KMS-11 (cell line): ENCODE measurements at regions not wholly inside any gene's neighbourhood (a gene's known extent, or its start where the extent isn't known, plus 50 kb on each side); places are given as distances from the start of the nearest gene placed in this dataset.

Experiments used
- H2AFZ ChIP-seq: fragments of 200-600 bp; sonication (generic); 2 replicates; pipeline ENCODE4 v1.6.1; 2016; ENCODE audit warnings: antibody characterized with exemption, mixed run types, low read depth
- H3K27ac ChIP-seq: fragments of 200-600 bp; sonication (generic); 2 replicates; pipeline ENCODE4 v1.6.1; 2016; ENCODE audit warnings: mild to moderate bottlenecking, mixed run types
- H3K27me3 ChIP-seq: fragments of 200-600 bp; sonication (generic); 2 replicates; pipeline ENCODE4 v1.6.1; 2017; ENCODE audit warnings: mild to moderate bottlenecking, low read depth, mixed run types, moderate library complexity; ENCODE audit not compliant: insufficient read depth
- H3K36me3 ChIP-seq: fragments of 200-600 bp; sonication (generic); 2 replicates; pipeline ENCODE4 v1.6.1; 2017; ENCODE audit warnings: mild to moderate bottlenecking, mixed run types; ENCODE audit not compliant: insufficient read depth
- H3K4me1 ChIP-seq: fragments of 200-600 bp; sonication (generic); 2 replicates; pipeline ENCODE4 v1.6.1; 2016; ENCODE audit warnings: mild to moderate bottlenecking, low read depth, mixed run types; ENCODE audit not compliant: poor library complexity, severe bottlenecking
- H3K4me2 ChIP-seq: fragments of 200-600 bp; sonication (generic); 2 replicates; pipeline ENCODE4 v1.7.0; 2016; ENCODE audit warnings: mild to moderate bottlenecking, mixed run types
- H3K4me3 ChIP-seq: fragments of 200-600 bp; sonication (generic); IDR thresholded peaks from 2 replicates; pipeline ENCODE4 v1.6.1; 2017; ENCODE audit warnings: low read depth, low read length, mixed read lengths; ENCODE audit not compliant: insufficient read depth
- H3K79me2 ChIP-seq: fragments of 200-600 bp; sonication (generic); 2 replicates; pipeline ENCODE4 v1.6.1; 2016; ENCODE audit warnings: low read depth, mixed run types; ENCODE audit not compliant: insufficient read depth
- H3K9ac ChIP-seq: fragments of 200-600 bp; sonication (generic); 2 replicates; pipeline ENCODE4 v1.6.1; 2016; ENCODE audit warnings: mild to moderate bottlenecking, mixed run types
- H4K20me1 ChIP-seq: fragments of 200-600 bp; sonication (generic); 2 replicates; pipeline ENCODE4 v1.6.1; 2016; ENCODE audit warnings: mild to moderate bottlenecking, mixed run types; ENCODE audit not compliant: insufficient read depth
- CTCF ChIP-seq: fragments of 200-600 bp; sonication (generic); conservative IDR thresholded peaks from 2 replicates; pipeline ENCODE4 v1.6.1; 2017; ENCODE audit warnings: low read depth, mild to moderate bottlenecking, antibody characterized with exemption, low read length, moderate library complexity, mixed read lengths

GRCh38 chr4:171117457-171117856 lies 695.7 kb upstream of the GALNTL6 start:
- H3K79me2 ChIP-seq = no peaks in the 10 kb centered on the region
- H3K4me2 ChIP-seq = no peak overlapping the region
- H4K20me1 ChIP-seq = no peaks in the 10 kb centered on the region
- TF ChIP-seq CTCF = no peak
- no peak overlapping the region for H3K9ac ChIP-seq
- no peaks in the 10 kb centered on the region; the same call in 1 of the 2 replicates for H3K36me3 ChIP-seq
- H3K27ac ChIP-seq = no peak overlapping the region
- no peak overlapping the region for H3K4me3 ChIP-seq
- H3K27me3 ChIP-seq = no peaks in the 10 kb centered on the region
- H2AFZ ChIP-seq = no peak overlapping the region
- no peaks in the 10 kb centered on the region for H3K4me1 ChIP-seq

- Histone ChIP-seq H2AFZ (no peak overlapping the region), H3K36me3 (no peaks in the 10 kb centered on the region), H3K9ac (no peak overlapping the region), H3K4me2 (no peak overlapping the region), H3K4me1 (no peaks in the 10 kb centered on the region), H3K27me3 (no peaks in the 10 kb centered on the region), H3K4me3 (no peak overlapping the region), H3K27ac (no peak overlapping the region), H3K79me2 (no peaks in the 10 kb centered on the region), H4K20me1 (no peaks in the 10 kb centered on the region)
- TF ChIP-seq CTCF = no peak
Observed at GRCh38 chr4:171101845-171102244, 711.4 kb upstream of the GALNTL6 start.

- H3K4me3 ChIP-seq = no peak overlapping the region
- H3K27ac ChIP-seq = no peak overlapping the region
- no peaks in the 10 kb centered on the region for H3K79me2 ChIP-seq
- H3K4me1 ChIP-seq = no peaks in the 10 kb centered on the region
- no peak overlapping the region for H3K4me2 ChIP-seq
- no peak overlapping the region for H2AFZ ChIP-seq
- no peak for TF ChIP-seq CTCF
- H3K27me3 ChIP-seq = no peaks in the 10 kb centered on the region
- H3K36me3 ChIP-seq = no peaks in the 10 kb centered on the region
- H4K20me1 ChIP-seq = no peaks in the 10 kb centered on the region
- no peak overlapping the region for H3K9ac ChIP-seq
Observed at GRCh38 chr4:171087089-171087488, 726.1 kb upstream of the GALNTL6 start.

GRCh38 chr4:171067422-171067821 lies 745.8 kb upstream of the GALNTL6 start:
- H4K20me1 ChIP-seq = no peaks in the 10 kb centered on the region
- no peak overlapping the region for H3K4me2 ChIP-seq
- H3K27ac ChIP-seq = no peak overlapping the region
- no peak overlapping the region for H2AFZ ChIP-seq
- H3K4me3 ChIP-seq = no peak overlapping the region
- TF ChIP-seq CTCF = no peak
- H3K36me3 ChIP-seq = no peaks in the 10 kb centered on the region
- H3K27me3 ChIP-seq = no peaks in the 10 kb centered on the region
- H3K4me1 ChIP-seq = no peaks in the 10 kb centered on the region
- no peak overlapping the region for H3K9ac ChIP-seq
- no peaks in the 10 kb centered on the region for H3K79me2 ChIP-seq
